Mesenchymal stem cell (in vitro differentiated cells and primary cell): ENCODE measurements at regions not wholly inside any gene's neighbourhood (a gene's known extent, or its start where the extent isn't known, plus 50 kb on each side); places are given as distances from the start of the nearest gene placed in this dataset.

ENCODE experiments used
- DNase-seq: peaks from one replicate; pipeline ENCODE4 v3.0.0-alpha.2; 2013
- H2AFZ ChIP-seq: one replicate; pipeline ENCODE4 v1.6.1; 2013; ENCODE audit warnings: low read depth, mild to moderate bottlenecking, control low read depth, inconsistent platforms, low read length, moderate library complexity
- H2AK5ac ChIP-seq: 2 replicates; pipeline ENCODE4 v1.6.1; 2013; ENCODE audit warnings: low read length, moderate library complexity, mild to moderate bottlenecking, inconsistent platforms; ENCODE audit not compliant: severe bottlenecking
- H2BK120ac ChIP-seq: one replicate; pipeline ENCODE4 v1.6.1; 2013; ENCODE audit warnings: low read depth, mild to moderate bottlenecking, inconsistent platforms, low read length, moderate library complexity
- H2BK12ac ChIP-seq, 2 experiments: one replicate each; pipeline ENCODE4 v1.6.1; 2013; ENCODE audit warnings: inconsistent platforms in 2 of 2, low read length in 2 of 2, mild to moderate bottlenecking in 2 of 2, moderate library complexity in 2 of 2, control low read depth in 1 of 2
- H2BK15ac ChIP-seq: one replicate; pipeline ENCODE4 v1.6.1; 2013; ENCODE audit warnings: mild to moderate bottlenecking, low read depth, inconsistent platforms; ENCODE audit not compliant: poor library complexity, severe bottlenecking
- H2BK5ac ChIP-seq: 2 replicates; pipeline ENCODE4 v1.6.1; 2013; ENCODE audit warnings: low read depth, mild to moderate bottlenecking, low read length, control low read depth, inconsistent platforms; ENCODE audit not compliant: poor library complexity, severe bottlenecking
- H3K14ac ChIP-seq, 2 experiments: one replicate each; pipeline ENCODE4 v1.6.1; 2013; ENCODE audit warnings: inconsistent platforms in 2 of 2, low read length in 2 of 2, control low read depth in 1 of 2, mild to moderate bottlenecking in 1 of 2, moderate library complexity in 1 of 2
- H3K18ac ChIP-seq, 2 experiments: one replicate each; pipeline ENCODE4 v1.6.1; 2013; ENCODE audit warnings: inconsistent platforms in 2 of 2, low read length in 2 of 2, control low read depth in 1 of 2, low read depth in 1 of 2, mild to moderate bottlenecking in 1 of 2
- H3K23ac ChIP-seq, 2 experiments: one replicate each; pipeline ENCODE4 v1.6.1; 2013; ENCODE audit warnings: inconsistent platforms in 2 of 2, low read length in 2 of 2, mild to moderate bottlenecking in 2 of 2, moderate library complexity in 2 of 2, control low read depth in 1 of 2
- H3K27ac ChIP-seq: 2 replicates; pipeline ENCODE4 v1.5.1; 2013; ENCODE audit warnings: mild to moderate bottlenecking, moderate library complexity, low read length, control low read depth, inconsistent platforms; ENCODE audit not compliant: poor library complexity, severe bottlenecking
- H3K27me3 ChIP-seq, 2 experiments: 2 replicates each; pipeline versions ENCODE4 v1.6.1 to v1.7.0; 2013; ENCODE audit warnings: low read length in 2 of 2, mild to moderate bottlenecking in 2 of 2, moderate library complexity in 2 of 2, control low read depth in 1 of 2, inconsistent platforms in 1 of 2; ENCODE audit not compliant: control insufficient read depth in 1 of 2, insufficient read depth in 1 of 2
- H3K36me3 ChIP-seq, 2 experiments: 2 replicates each; pipeline versions ENCODE4 v1.6.1 to v1.7.0; 2013; ENCODE audit warnings: low read length in 2 of 2, control low read depth in 1 of 2, inconsistent platforms in 1 of 2, low read depth in 1 of 2, mild to moderate bottlenecking in 1 of 2; ENCODE audit not compliant: insufficient read depth in 2 of 2, control insufficient read depth in 1 of 2
- H3K4ac ChIP-seq, 2 experiments: one replicate each; pipeline ENCODE4 v1.6.1; 2013; ENCODE audit warnings: inconsistent platforms in 2 of 2, low read length in 2 of 2, mild to moderate bottlenecking in 2 of 2, moderate library complexity in 2 of 2, control low read depth in 1 of 2, low read depth in 1 of 2
- H3K4me1 ChIP-seq: 2 replicates; pipeline ENCODE4 v1.6.1; 2013; ENCODE audit warnings: low read depth, low read length, control low read depth; ENCODE audit not compliant: control insufficient read depth, insufficient read depth
- H3K4me2 ChIP-seq: 2 replicates; pipeline ENCODE4 v1.6.1; 2013; ENCODE audit warnings: low read length, mild to moderate bottlenecking, inconsistent platforms; ENCODE audit not compliant: poor library complexity, severe bottlenecking
- H3K4me3 ChIP-seq, 2 experiments: 2 replicates each; pipeline versions ENCODE4 v1.5.1 to v1.7.0; 2013; ENCODE audit warnings: low read length in 2 of 2, mild to moderate bottlenecking in 2 of 2, control low read depth in 1 of 2, low read depth in 1 of 2; ENCODE audit not compliant: insufficient read depth in 1 of 2
- H3K79me1 ChIP-seq: replicated peaks from 2 replicates; pipeline ENCODE4 v1.6.1; 2013; ENCODE audit warnings: mild to moderate bottlenecking, control low read depth, low read length, inconsistent platforms; ENCODE audit not compliant: poor library complexity, severe bottlenecking
- H3K9ac ChIP-seq: 2 replicates; pipeline ENCODE4 v1.7.0; 2013; ENCODE audit warnings: mild to moderate bottlenecking, low read length, moderate library complexity
- H3K9me3 ChIP-seq: 2 replicates; pipeline ENCODE4 v1.7.0; 2013; ENCODE audit warnings: mild to moderate bottlenecking, low read length; ENCODE audit not compliant: control insufficient read depth
- H4K8ac ChIP-seq: one replicate; pipeline ENCODE4 v1.6.1; 2013; ENCODE audit warnings: inconsistent platforms, mild to moderate bottlenecking, low read length, moderate library complexity
- H4K91ac ChIP-seq: one replicate; pipeline ENCODE4 v1.6.1; 2013; ENCODE audit warnings: mild to moderate bottlenecking, low read length, inconsistent platforms
- WGBS: methylation state at CpG from one replicate; pipeline ENCODE4 v1.1.7; 2013; ENCODE audit warnings: mixed read lengths; 5-methylcytosine and 5-hydroxymethylcytosine counted together

DNA sequence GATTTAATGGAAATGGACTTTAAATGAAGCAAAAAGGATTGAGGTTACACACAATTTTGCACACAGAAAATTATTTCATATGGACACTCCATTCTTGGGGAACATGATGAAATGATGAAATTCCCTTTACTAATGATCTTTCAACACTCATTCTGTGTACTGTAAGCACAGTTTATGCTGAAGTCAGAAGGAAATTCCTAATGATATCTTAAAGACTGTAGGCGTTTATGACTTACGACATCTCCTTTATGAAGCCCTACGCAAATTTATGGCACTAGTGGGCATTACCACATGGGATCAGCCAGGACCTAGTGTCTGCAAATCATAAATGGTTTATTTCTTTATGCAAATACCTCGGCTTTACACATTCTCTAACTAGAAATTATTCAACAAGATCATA lies 97.9 kb upstream of the SOX5 start:
- no peak overlapping the region for H2BK5ac ChIP-seq
- no peak overlapping the region for H3K4me3 ChIP-seq
- no peaks in the 10 kb centered on the region for H3K27me3 ChIP-seq
- 96% methylated on average over 4 of the region's 4 CpGs for WGBS
- H4K91ac ChIP-seq, result no peak overlapping the region
- no peak overlapping the region for H2AFZ ChIP-seq
- no peak overlapping the region for H2BK15ac ChIP-seq
- H3K4me1 ChIP-seq, result no peaks in the 10 kb centered on the region
- no peak overlapping the region for H3K23ac ChIP-seq
- DNase-seq, result peak; percentile 21
- no peak overlapping the region for H4K8ac ChIP-seq
- no peak overlapping the region for H3K14ac ChIP-seq
- H3K9me3 ChIP-seq, result peaks cover 14% of the 10 kb centered on the region
- H2BK120ac ChIP-seq, result no peak overlapping the region
- no peak overlapping the region for H3K27ac ChIP-seq
- H3K18ac ChIP-seq, result no peak overlapping the region
- no peak overlapping the region for H3K9ac ChIP-seq
- H2BK12ac ChIP-seq, result no peak overlapping the region
- no peaks in the 10 kb centered on the region for H3K79me1 ChIP-seq
- H3K36me3 ChIP-seq, result no peaks in the 10 kb centered on the region
- H3K4ac ChIP-seq, result no peak overlapping the region
- no peak overlapping the region for H2AK5ac ChIP-seq
- H3K4me2 ChIP-seq, result no peak overlapping the region

DNA sequence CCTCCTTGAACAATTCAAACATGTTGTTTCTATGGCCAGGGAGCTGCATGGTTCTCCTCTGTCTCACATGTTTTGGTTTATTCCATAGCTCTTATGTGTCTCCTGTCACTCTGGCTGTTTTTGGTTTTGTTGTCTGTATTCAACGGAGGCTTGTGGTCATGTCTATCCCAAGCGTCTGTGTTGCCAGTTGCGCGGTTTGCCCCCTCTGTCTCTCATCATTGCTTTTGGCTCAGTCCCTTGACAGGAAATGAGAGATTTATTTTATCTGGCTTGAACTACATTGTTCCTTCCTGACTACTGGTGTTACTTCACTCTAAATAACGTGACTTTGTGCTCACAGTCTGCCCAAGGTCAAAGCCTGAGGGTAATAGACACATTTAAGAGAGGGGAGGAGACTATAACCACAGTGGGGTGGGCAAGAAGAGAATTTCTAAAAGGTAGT lies 96.4 kb upstream of the SOX5 start:
- Histone ChIP-seq H4K91ac (no peak overlapping the region), H2AFZ (no peak overlapping the region), H3K27me3 (no peaks in the 10 kb centered on the region), H2BK120ac (no peak overlapping the region), H2AK5ac (no peak overlapping the region), H3K36me3 (no peaks in the 10 kb centered on the region), H2BK12ac (no peak overlapping the region), H3K4me1 (no peaks in the 10 kb centered on the region), H3K9ac (no peak overlapping the region), H3K9me3 (peaks cover 14% of the 10 kb centered on the region), H2BK15ac (no peak overlapping the region), H3K4me2 (no peak overlapping the region), H3K23ac (no peak overlapping the region), H3K27ac (no peak overlapping the region), H3K4ac (no peak overlapping the region), H3K79me1 (no peaks in the 10 kb centered on the region), H2BK5ac (no peak overlapping the region), H3K18ac (no peak overlapping the region), H3K4me3 (no peak overlapping the region), H4K8ac (no peak overlapping the region), H3K14ac (no peak overlapping the region)
- peak; percentile 83 for DNase-seq
- WGBS, result 2% methylated on average over 5 of the region's 5 CpGs

- Histone ChIP-seq H3K4me3 (no peak overlapping the region), H4K8ac (no peak overlapping the region), H3K36me3 (no peaks in the 10 kb centered on the region), H2BK5ac (no peak overlapping the region), H3K9ac (no peak overlapping the region), H2AFZ (no peak overlapping the region), H2BK15ac (no peak overlapping the region), H3K9me3 (peaks cover 14% of the 10 kb centered on the region), H4K91ac (no peak overlapping the region), H3K4me1 (no peaks in the 10 kb centered on the region), H3K18ac (peak overlapping the region in 1 of 2 experiments; percentile 30), H2BK12ac (peak overlapping the region; percentile 28 to 86), H3K27me3 (no peaks in the 10 kb centered on the region), H3K14ac (no peak overlapping the region), H3K27ac (no peak overlapping the region), H3K4ac (peak overlapping the region in 1 of 2 experiments; percentile 61), H2AK5ac (no peak overlapping the region), H3K23ac (no peak overlapping the region), H3K4me2 (no peak overlapping the region), H2BK120ac (no peak overlapping the region), H3K79me1 (no peaks in the 10 kb centered on the region)
- 87% methylated on average over 4 of the region's 5 CpGs for WGBS
- DNase-seq, result no peak
Observed at GRCh38 chr12:24044941-24045703, 95.7 kb upstream of the SOX5 start.

GRCh38 chr12:24042651-24043050 lies 93.2 kb upstream of the SOX5 start:
- Histone ChIP-seq H2BK5ac (no peak overlapping the region), H3K27ac (no peak overlapping the region), H2BK12ac (no peak overlapping the region), H2AK5ac (no peak overlapping the region), H3K4ac (no peak overlapping the region), H3K9ac (no peak overlapping the region), H3K4me2 (no peak overlapping the region), H3K4me1 (no peaks in the 10 kb centered on the region), H3K4me3 (no peak overlapping the region), H3K36me3 (no peaks in the 10 kb centered on the region), H3K23ac (no peak overlapping the region), H3K79me1 (no peaks in the 10 kb centered on the region), H4K8ac (no peak overlapping the region), H2BK15ac (no peak overlapping the region), H2BK120ac (no peak overlapping the region), H4K91ac (no peak overlapping the region), H3K14ac (no peak overlapping the region), H3K9me3 (no peaks in the 10 kb centered on the region), H2AFZ (no peak overlapping the region), H3K18ac (no peak overlapping the region), H3K27me3 (no peaks in the 10 kb centered on the region)
- no peak for DNase-seq
